T-helper 17 cell (primary cell): ENCODE measurements at regions not wholly inside any gene's neighbourhood (a gene's known extent, or its start where the extent isn't known, plus 50 kb on each side); places are given as distances from the start of the nearest gene placed in this dataset.
"Not testable (repeated sequence)": the region's sequence is repeated elsewhere in the genome, so short reads cannot be mapped to it uniquely, and the experiment has no call there.

Experiments
- ATAC-seq: fragments of 150-1000 bp; cut with Tn5 transposase; 2 replicates; pipeline ENCODE4 v1.10.0; 2021; ENCODE audit warnings: mild to moderate bottlenecking, moderate library complexity
- DNase-seq, 3 donors: peaks; one replicate each; pipeline versions ENCODE4 v3.0.0 to v3.0.0-alpha.2; 2020 to 2021
- H3K9me3 ChIP-seq: one replicate; pipeline ENCODE4 v1.7.0; 2013; ENCODE audit warnings: low read length, mild to moderate bottlenecking; ENCODE audit not compliant: control insufficient read depth, poor library complexity, severe bottlenecking
- H3K27ac Mint-ChIP-seq: one replicate; pipeline ENCODE4 v1.8.0; 2022; ENCODE audit warnings: mild to moderate bottlenecking, moderate library complexity, mixed read lengths
- H3K27me3 Mint-ChIP-seq: one replicate; pipeline ENCODE4 v1.8.0; 2022; ENCODE audit warnings: mixed read lengths
- H3K36me3 Mint-ChIP-seq: one replicate; pipeline ENCODE4 v1.8.0; 2022; ENCODE audit warnings: low read depth, mixed read lengths
- H3K4me1 Mint-ChIP-seq: one replicate; pipeline ENCODE4 v1.8.0; 2022; ENCODE audit warnings: mild to moderate bottlenecking, mixed read lengths
- H3K4me3 Mint-ChIP-seq: one replicate; pipeline ENCODE4 v1.8.0; 2022; ENCODE audit warnings: mild to moderate bottlenecking, moderate library complexity, mixed read lengths

DNA sequence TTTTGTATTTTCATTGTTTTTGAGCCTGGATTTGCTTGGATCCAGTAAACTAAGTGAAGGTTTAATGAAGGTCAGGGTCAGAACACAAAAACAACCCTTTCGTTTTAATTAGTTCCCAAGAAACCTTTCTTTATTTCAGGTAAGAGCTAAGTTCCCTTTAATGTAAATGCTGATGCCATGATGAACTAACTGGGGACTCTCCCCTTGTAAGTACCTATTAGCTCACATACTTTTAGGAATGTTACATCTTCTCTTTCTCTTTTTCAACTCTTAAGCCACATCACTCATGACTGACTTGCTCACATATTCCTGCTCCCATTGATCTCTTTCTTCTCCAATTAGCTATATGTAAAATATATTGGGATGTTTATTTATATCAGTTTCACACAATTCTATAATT lies 673.1 kb upstream of the CPEB2 start:
- H3K36me3 Mint-ChIP-seq = no peaks in the 10 kb centered on the region
- no peaks in the 10 kb centered on the region for H3K27me3 Mint-ChIP-seq
- no peaks in the 10 kb centered on the region for H3K9me3 ChIP-seq
- no peak overlapping the region for H3K4me3 Mint-ChIP-seq
- DNase-seq (no peak), ATAC-seq (no peak)
- no peak overlapping the region for H3K27ac Mint-ChIP-seq
- H3K4me1 Mint-ChIP-seq = no peaks in the 10 kb centered on the region

DNA sequence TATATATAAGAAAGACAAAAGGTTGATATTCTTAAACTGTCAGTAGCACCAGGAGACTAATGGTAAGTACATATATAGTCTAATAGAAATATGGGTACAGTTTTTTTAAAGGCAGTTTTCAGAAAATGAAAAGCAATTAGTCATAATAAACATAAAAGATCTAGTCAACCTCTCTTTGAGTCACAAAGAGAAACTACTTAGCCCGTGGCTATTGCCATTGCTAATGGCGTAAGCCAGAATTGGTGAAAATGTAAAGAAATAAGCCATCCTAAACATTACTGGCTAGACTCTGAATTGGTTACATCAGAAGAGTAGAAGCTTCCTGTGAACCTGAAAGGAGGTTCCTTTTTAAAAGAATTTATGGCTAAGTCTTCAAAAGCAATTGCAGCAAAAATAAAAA lies 668.7 kb upstream of the CPEB2 start:
- H3K27me3 Mint-ChIP-seq = no peaks in the 10 kb centered on the region

DNA sequence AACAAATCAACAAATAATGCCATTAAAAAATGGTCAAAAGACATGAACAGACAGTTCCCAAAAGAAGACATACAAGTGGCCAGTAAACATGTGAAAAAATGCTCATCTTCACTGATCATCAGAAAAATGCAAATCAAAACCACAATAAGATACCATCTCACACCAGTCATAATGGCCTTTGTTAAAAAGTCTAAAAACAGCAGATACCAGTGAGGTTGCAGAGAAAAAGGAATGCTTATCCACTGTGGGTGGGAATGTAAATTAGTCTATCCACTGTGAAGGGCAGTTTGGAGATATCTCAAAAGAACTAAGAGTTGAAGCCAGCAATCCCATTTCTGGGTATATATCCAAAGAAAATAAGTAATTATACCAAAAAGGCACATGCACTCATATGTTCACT lies 668.1 kb upstream of the CPEB2 start:
- DNase-seq (no peak), ATAC-seq (no peak)
- peaks cover 4% of the 10 kb centered on the region for H3K9me3 ChIP-seq
- Mint-ChIP-seq H3K4me3 (no peak overlapping the region), H3K4me1 (no peaks in the 10 kb centered on the region), H3K27ac (no peak overlapping the region), H3K36me3 (no peaks in the 10 kb centered on the region), H3K27me3 (no peaks in the 10 kb centered on the region)

More for the DNA sequence above, 668.7 kb upstream of the CPEB2 start:
- no peak for DNase-seq
- Mint-ChIP-seq H3K4me1 (no peaks in the 10 kb centered on the region), H3K4me3 (no peak overlapping the region), H3K36me3 (no peaks in the 10 kb centered on the region), H3K27ac (no peak overlapping the region)
- ATAC-seq = no peak
- H3K9me3 ChIP-seq = peaks cover 4% of the 10 kb centered on the region

DNA sequence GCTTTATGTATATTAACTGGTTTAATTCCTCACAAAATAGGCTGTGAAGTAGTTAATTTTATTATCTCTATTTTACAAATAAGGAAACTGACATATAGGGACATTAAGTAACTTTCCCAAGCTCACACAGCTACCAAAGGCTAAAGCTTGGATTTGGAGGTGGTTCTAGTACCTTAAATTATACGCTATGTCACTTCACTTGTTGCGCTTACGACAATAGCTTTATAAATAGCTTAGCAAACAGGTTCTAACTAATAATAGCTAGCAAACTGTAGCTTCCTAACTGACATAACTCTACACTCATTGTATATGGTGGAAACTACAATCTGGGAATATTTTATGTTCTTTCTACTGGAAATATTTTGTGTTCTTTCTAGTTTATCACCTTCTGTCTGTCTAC lies 666.4 kb upstream of the CPEB2 start:
- H3K9me3 ChIP-seq = peaks cover 4% of the 10 kb centered on the region
- H3K27ac Mint-ChIP-seq = no peak overlapping the region
- H3K36me3 Mint-ChIP-seq = no peaks in the 10 kb centered on the region
- no peaks in the 10 kb centered on the region for H3K4me1 Mint-ChIP-seq
- no peaks in the 10 kb centered on the region for H3K27me3 Mint-ChIP-seq
- DNase-seq (no peak), ATAC-seq (no peak)
- no peak overlapping the region for H3K4me3 Mint-ChIP-seq

DNA sequence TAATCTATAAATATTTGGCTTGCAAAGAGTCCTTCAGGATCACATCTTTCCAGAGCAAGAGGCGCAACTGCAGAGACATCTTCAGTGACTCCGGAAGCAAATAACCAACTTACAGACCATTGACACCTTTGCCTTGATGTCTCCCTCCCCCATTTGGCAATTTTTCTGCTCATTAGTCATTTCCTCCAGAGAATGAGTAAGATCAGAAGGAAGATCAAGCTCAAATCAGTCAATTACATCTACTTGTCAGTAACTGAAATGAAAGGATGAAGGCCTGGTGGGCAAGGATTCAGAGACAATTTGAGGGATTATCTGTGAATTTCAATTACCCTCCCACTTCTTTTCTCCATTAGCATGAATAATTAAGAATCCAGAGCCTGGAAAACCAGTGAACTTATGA lies 665.6 kb upstream of the CPEB2 start:
- Mint-ChIP-seq H3K4me1 (no peaks in the 10 kb centered on the region), H3K4me3 (no peak overlapping the region), H3K36me3 (no peaks in the 10 kb centered on the region), H3K27ac (no peak overlapping the region), H3K27me3 (no peaks in the 10 kb centered on the region)
- H3K9me3 ChIP-seq = peaks cover 4% of the 10 kb centered on the region
- ATAC-seq (no peak), DNase-seq (no peak)

DNA sequence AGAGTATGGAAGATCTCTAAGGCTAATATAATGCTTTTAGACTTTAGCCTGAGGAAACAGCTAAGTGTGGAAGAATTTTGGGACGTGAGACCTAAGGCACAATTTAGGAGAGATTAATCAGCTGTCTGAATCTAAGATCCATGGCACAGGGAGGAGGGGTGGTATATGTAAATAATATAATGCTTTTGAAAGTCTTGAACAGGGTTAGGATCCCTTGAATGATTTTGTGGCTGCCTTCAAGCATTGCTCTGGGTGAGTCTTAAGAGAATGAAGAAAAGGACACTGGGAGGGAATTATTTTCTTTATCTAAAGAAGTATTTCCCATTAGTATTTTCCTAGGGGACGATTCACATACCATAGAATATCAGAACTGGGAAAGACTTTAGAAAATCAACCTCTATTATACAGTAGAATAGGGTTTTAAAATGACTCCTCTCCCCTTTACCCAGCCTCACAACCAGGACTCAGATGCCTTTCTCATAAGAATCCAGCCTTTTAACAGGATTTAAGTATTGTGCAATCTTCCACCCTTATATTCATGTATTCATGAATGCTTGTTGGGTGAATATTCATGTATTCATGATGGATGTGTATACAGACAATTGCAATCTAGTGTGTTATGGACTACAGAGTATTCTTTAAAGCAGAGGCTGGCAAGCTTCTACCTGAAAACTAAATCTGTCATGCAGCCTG lies 664.2 kb upstream of the CPEB2 start:
- Mint-ChIP-seq H3K4me1 (no peaks in the 10 kb centered on the region), H3K4me3 (no peak overlapping the region), H3K36me3 (no peaks in the 10 kb centered on the region), H3K27ac (no peak overlapping the region), H3K27me3 (no peaks in the 10 kb centered on the region)
- ATAC-seq (no peak), DNase-seq (no peak)
- H3K9me3 ChIP-seq = peaks cover 4% of the 10 kb centered on the region

DNA sequence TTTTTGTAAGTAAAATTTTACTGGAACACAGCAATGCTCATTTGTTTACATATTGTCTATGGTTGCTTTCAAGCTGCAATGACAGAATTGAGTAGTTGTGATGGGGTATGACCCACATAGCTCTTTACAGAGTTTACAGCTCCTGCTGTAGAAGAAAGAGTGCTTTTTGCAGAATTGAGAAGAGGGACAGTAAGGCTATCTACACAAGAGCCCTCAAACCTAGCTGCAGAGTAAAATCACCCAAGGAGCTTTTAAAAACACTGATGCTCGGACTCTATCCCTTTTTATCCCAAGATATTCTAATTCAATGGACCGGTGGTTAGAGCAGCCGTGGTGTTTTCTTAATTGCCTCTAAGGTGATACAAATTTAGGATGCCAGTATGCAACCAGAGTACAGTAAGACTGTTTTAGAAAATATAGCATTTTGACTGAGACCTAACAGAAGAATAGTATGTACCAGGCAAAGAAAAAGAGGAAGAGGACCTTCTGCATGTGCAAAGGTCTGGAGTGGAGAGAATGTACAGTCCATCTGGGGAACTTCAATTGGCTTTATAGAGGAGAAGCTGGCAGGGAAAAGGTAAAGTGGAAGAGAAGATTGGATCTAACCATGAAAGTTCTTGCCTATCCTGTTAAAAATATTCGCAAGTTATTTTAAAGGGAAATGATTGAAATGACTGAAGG lies 663.6 kb upstream of the CPEB2 start:
- no peak for ATAC-seq
- no peaks in the 10 kb centered on the region for H3K27me3 Mint-ChIP-seq
- no peak overlapping the region for H3K27ac Mint-ChIP-seq
- H3K9me3 ChIP-seq = peaks cover 4% of the 10 kb centered on the region
- H3K36me3 Mint-ChIP-seq = no peaks in the 10 kb centered on the region
- DNase-seq = no peak
- no peak overlapping the region for H3K4me3 Mint-ChIP-seq
- H3K4me1 Mint-ChIP-seq = no peaks in the 10 kb centered on the region

DNA sequence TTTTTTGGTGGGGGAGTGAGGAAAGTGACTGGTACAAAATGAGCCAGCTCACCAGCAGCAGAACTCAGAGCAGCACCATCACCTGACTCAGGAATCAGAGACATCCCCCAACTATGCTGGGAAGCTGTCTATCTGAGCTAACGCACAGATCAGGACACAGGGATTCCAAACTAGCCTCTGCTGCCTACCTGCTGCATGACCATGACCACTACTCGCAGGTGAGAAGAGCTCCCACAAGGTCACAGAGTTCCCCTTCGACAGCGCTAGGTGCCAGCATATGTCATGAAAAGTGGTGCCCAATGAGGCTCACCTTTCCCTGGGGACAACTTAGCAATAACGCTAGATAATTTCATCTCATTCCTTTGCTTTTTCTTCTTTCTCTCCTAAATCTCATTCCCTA lies 662.6 kb upstream of the CPEB2 start:
- H3K9me3 ChIP-seq = peaks cover under 1% of the 10 kb centered on the region
- no peak for ATAC-seq
- H3K27me3 Mint-ChIP-seq = no peaks in the 10 kb centered on the region
- no peaks in the 10 kb centered on the region for H3K36me3 Mint-ChIP-seq
- H3K4me1 Mint-ChIP-seq = no peaks in the 10 kb centered on the region
- DNase-seq = no peak
- no peak overlapping the region for H3K27ac Mint-ChIP-seq
- no peak overlapping the region for H3K4me3 Mint-ChIP-seq

DNA sequence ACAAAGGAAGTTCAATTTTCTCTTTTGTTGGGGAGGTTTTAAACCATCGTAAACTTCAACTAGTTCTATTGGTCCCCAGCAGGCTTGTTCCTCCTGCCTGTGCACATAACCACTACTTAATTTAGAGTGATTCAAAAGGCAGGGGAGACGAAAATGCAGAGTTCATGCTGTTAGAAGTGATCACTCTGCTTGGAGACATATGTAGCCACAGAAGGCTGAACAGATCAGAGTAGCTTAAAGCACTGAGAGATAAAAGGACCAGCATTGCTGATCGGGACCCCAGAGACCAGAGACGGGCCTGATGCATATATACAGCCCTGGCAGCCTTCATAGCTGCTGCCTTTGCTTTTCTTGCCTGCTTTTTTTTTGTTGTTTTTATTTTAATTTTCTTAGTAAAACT lies 662.0 kb upstream of the CPEB2 start:
- no peak overlapping the region for H3K4me3 Mint-ChIP-seq
- H3K4me1 Mint-ChIP-seq = no peaks in the 10 kb centered on the region
- H3K36me3 Mint-ChIP-seq = no peaks in the 10 kb centered on the region
- ATAC-seq (no peak), DNase-seq (no peak)
- no peaks in the 10 kb centered on the region for H3K9me3 ChIP-seq
- H3K27ac Mint-ChIP-seq = no peak overlapping the region
- H3K27me3 Mint-ChIP-seq = no peaks in the 10 kb centered on the region

DNA sequence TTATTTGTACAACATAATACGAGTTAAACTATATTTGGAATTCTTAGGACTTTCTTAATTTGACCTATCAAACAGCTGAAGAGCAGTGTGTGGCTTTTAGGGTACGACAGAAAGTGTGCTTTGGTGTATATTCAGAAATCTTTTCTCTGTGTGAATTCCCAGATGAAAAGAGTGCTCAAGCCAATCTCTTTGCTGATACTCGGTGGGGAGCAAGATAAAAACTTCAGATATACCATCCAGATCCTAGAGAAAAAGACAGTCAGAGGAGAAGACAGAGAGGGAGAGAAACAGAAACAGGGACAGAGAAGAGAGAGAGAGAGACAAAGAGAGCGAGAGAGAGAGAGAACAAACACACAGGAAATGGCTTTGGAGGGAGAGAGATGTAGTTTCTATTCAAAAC lies 658.3 kb upstream of the CPEB2 start:
- no peak overlapping the region for H3K27ac Mint-ChIP-seq

DNA sequence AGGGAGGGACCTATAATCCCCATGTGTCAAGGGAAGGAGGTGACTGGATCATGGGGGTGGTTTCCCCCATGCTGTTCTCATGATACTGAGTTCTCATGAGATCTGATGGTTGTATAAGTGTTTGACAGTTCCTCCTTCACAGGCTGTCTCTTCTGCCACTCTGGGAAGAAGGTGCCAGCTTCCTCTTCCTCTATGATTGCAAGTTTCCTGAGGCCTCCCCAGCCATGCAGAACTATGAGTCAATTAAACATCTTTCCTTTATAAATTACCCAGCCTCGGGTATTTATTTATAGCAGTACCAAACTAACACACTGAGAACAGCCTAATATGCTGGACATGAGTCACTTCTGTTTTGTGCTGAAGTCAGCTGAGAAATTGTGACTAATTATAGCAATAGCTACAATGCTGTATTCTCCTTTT lies 656.9 kb upstream of the CPEB2 start:
- no peaks in the 10 kb centered on the region for H3K36me3 Mint-ChIP-seq
- H3K27ac Mint-ChIP-seq = no peak overlapping the region
- H3K4me1 Mint-ChIP-seq = no peaks in the 10 kb centered on the region
- no peak overlapping the region for H3K4me3 Mint-ChIP-seq
- peak; percentile 49 for ATAC-seq
- DNase-seq = no peak
- peaks cover 9% of the 10 kb centered on the region for H3K27me3 Mint-ChIP-seq
- no peaks in the 10 kb centered on the region for H3K9me3 ChIP-seq

More for the DNA sequence above, 658.3 kb upstream of the CPEB2 start:
- Mint-ChIP-seq H3K27me3 (peaks cover 9% of the 10 kb centered on the region), H3K4me3 (no peak overlapping the region), H3K4me1 (no peaks in the 10 kb centered on the region), H3K36me3 (no peaks in the 10 kb centered on the region)
- DNase-seq (no peak), ATAC-seq (no peak)
- no peaks in the 10 kb centered on the region for H3K9me3 ChIP-seq

DNA sequence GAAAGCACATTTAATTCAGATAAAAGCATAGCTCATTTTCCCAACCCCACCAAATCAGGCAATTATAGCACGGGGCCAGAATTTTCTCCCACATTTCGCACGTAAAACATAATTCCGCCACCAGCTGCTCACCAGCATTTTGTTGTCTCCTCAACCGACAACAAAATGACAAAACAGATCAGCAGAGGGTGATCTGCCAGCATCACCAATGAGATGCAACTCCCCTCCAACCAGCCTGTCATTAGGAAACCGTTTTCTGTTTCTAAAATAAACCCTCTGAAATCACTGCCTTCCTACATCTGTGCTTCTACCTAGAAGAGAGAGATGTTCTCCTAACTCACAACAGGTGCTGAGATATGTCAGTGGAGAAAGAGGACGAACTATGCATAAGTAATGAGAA lies 654.8 kb upstream of the CPEB2 start:
- Mint-ChIP-seq H3K36me3 (no peaks in the 10 kb centered on the region), H3K4me1 (no peaks in the 10 kb centered on the region), H3K27me3 (peaks cover 9% of the 10 kb centered on the region), H3K4me3 (no peak overlapping the region), H3K27ac (no peak overlapping the region)
- ATAC-seq (no peak), DNase-seq (no peak)
- no peaks in the 10 kb centered on the region for H3K9me3 ChIP-seq

DNA sequence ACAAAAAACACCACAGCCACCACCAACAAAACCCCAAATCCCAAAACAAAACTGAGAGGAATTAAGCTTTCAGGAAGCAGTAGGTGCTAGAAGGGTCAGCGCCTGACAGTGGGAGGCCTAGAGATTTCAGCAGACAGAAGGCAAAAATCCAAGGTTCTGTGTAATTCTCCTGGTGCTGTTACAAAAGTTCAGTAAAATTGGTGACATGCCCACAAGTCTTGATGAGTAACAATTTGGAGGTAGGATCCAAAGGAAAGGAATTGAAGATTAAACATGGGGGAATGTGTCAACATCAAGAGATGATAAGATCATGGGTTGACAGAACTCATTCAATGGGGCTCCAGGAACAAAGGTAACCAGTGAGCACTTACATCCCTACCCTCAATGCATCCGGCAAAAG lies 653.8 kb upstream of the CPEB2 start:
- H3K9me3 ChIP-seq = no peaks in the 10 kb centered on the region
- Mint-ChIP-seq H3K27ac (no peak overlapping the region), H3K27me3 (peaks cover 9% of the 10 kb centered on the region), H3K4me3 (no peak overlapping the region), H3K36me3 (no peaks in the 10 kb centered on the region), H3K4me1 (no peaks in the 10 kb centered on the region)
- DNase-seq = no peak
- ATAC-seq = no peak

DNA sequence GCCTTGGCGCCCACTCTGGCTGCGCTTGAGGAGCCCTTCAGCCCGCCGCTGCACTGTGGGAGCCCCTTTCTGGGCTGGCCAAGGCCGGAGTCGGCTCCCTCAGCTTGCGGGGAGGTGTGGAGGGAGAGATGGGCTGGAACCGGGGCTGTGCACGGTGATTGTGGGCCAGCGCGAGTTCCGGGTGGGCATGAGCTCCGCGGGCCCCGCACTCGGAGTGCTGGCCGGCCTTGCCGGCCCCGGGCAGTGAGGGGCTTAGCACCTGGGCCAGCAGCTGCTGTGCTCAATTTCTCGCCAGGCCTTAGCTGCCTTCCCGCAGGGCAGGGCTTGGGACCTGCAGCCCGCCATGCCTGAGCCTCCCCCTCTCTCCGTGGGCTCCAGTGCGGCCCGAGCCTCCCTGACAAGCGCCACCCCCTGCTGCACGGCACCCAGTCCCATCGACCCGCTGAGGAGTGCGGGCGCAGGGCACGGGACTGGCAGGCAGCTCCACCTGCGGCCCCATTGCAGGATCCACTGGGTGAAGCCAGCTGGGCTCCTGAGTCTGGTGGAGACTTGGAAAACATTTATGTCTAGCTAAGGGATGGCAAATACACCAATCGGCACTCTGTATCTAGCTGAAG lies 643.6 kb upstream of the CPEB2 start:
- H3K4me3 Mint-ChIP-seq, ATAC-seq: not testable (repeated sequence)

More for the DNA sequence above, 643.6 kb upstream of the CPEB2 start:
- H3K9me3 ChIP-seq, H3K27me3 Mint-ChIP-seq, H3K4me1 Mint-ChIP-seq, DNase-seq, H3K27ac Mint-ChIP-seq, H3K36me3 Mint-ChIP-seq: not testable (repeated sequence)
